H1 (cell line): ENCODE measurements at regions not wholly inside any gene's neighbourhood (a gene's known extent, or its start where the extent isn't known, plus 50 kb on each side); places are given as distances from the start of the nearest gene placed in this dataset.

Experiments
- CTCF ChIA-PET: fragments of 300-600 bp; sonication (Branson Sonifier 250); formaldehyde crosslinking; loops from one replicate; lab custom pipeline; 2021; ENCODE audit not compliant: partially characterized antibody; lab: Charles Lee
- POLR2A ChIA-PET: fragments of 300-600 bp; sonication (Branson Sonifier 250); formaldehyde crosslinking; loops from one replicate; lab custom pipeline; 2021; ENCODE audit warnings: inconsistent platforms; ENCODE audit not compliant: partially characterized antibody; lab: Charles Lee
- DNase-seq, 2 experiments: peaks; one replicate each; pipeline versions ENCODE4 v3.0.0 to v3.0.0-alpha.2; 2010 to 2022; ENCODE audit warnings: low spot score in 2 of 2, low read depth in 1 of 2, mixed read lengths in 1 of 2
- FAIRE-seq: peaks from 2 replicates; lab custom pipeline; 2011; peaks lifted over from hg19 to GRCh38; lab: Jason Lieb, UNC
- H2AFZ ChIP-seq: 2 replicates; pipeline ENCODE4 v1.8.1; 2012; ENCODE audit warnings: low read length, inconsistent platforms
- H2AK5ac ChIP-seq: 2 replicates; pipeline ENCODE4 v1.6.1; 2013; ENCODE audit warnings: low read depth, low read length
- H2BK120ac ChIP-seq: replicated peaks from 2 replicates; pipeline ENCODE3; 2013; ENCODE audit warnings: low read depth, low read length, inconsistent platforms
- H2BK12ac ChIP-seq: 2 replicates; pipeline ENCODE4 v1.6.1; 2013; ENCODE audit warnings: low read depth, low read length
- H2BK15ac ChIP-seq: 2 replicates; pipeline ENCODE4 v1.6.1; 2013; ENCODE audit warnings: low read length
- H2BK20ac ChIP-seq: 2 replicates; pipeline ENCODE4 v1.6.1; 2013; ENCODE audit warnings: low read length
- H2BK5ac ChIP-seq: 2 replicates; pipeline ENCODE4 v1.6.1; 2013; ENCODE audit warnings: low read depth, low read length
- H3K14ac ChIP-seq: 2 replicates; pipeline ENCODE4 v1.6.1; 2013; ENCODE audit warnings: inconsistent platforms; ENCODE audit not compliant: insufficient read length
- H3K18ac ChIP-seq: 2 replicates; pipeline ENCODE4 v1.6.1; 2013; ENCODE audit warnings: low read length; ENCODE audit errors: extremely low read depth
- H3K23ac ChIP-seq: 2 replicates; pipeline ENCODE4 v1.6.1; 2013; ENCODE audit warnings: inconsistent platforms; ENCODE audit not compliant: insufficient read length
- H3K23me2 ChIP-seq: 2 replicates; pipeline ENCODE4 v1.6.1; 2013; ENCODE audit warnings: low read depth, low read length
- H3K27ac ChIP-seq: 2 replicates; pipeline ENCODE4 v1.6.1; 2011; ENCODE audit warnings: low read depth, low read length, inconsistent platforms
- H3K27me3 ChIP-seq, 4 experiments: replicated peaks in 1 of 4; 1 replicate in 1 of 4; 2 replicates in 3 of 4; pipeline versions ENCODE4 v1.6.1 to v1.8.1; 2011 to 2013; ENCODE audit warnings: low read length in 3 of 4, mild to moderate bottlenecking in 3 of 4, inconsistent platforms in 2 of 4, mixed read lengths in 2 of 4, moderate library complexity in 1 of 4; ENCODE audit not compliant: control insufficient read depth in 3 of 4, insufficient read depth in 3 of 4; ENCODE audit errors: extremely low read depth in 1 of 4
- H3K36me3 ChIP-seq, 4 experiments: 2 replicates each; pipeline versions ENCODE4 v1.6.1 to v1.8.1; 2011 to 2013; ENCODE audit warnings: mild to moderate bottlenecking in 4 of 4, low read length in 3 of 4, moderate library complexity in 2 of 4, control low read depth in 1 of 4, inconsistent platforms in 1 of 4; ENCODE audit not compliant: insufficient read depth in 4 of 4, control insufficient read depth in 2 of 4
- H3K4ac ChIP-seq: replicated peaks from 2 replicates; pipeline ENCODE3; 2013; ENCODE audit warnings: low read length, low read depth, mixed read lengths, inconsistent platforms; ENCODE audit not compliant: insufficient read length
- H3K4me1 ChIP-seq, 4 experiments: replicated peaks in 1 of 4; 1 replicate in 1 of 4; 2 replicates in 3 of 4; pipeline versions ENCODE4 v1.6.1 to v1.8.1; 2011 to 2013; ENCODE audit warnings: low read length in 3 of 4, inconsistent platforms in 2 of 4, mixed read lengths in 1 of 4; ENCODE audit not compliant: insufficient read depth in 4 of 4, control insufficient read depth in 3 of 4
- H3K4me2 ChIP-seq, 2 experiments: 2 replicates each; pipeline versions ENCODE4 v1.6.1 to v1.8.1; 2011 to 2013; ENCODE audit warnings: low read depth in 2 of 2, low read length in 2 of 2, control low read depth in 1 of 2, inconsistent platforms in 1 of 2, mild to moderate bottlenecking in 1 of 2; ENCODE audit not compliant: insufficient read depth in 1 of 2
- H3K4me3 ChIP-seq, 4 experiments: fragments of 200-600, 300-600 bp in 1 of 4; sonication (generic), shearing (Covaris generic), sonication (Bioruptor Twin) in 1 of 4; 2 replicates each; pipeline versions ENCODE4 v1.5.1 to v1.8.1; 2011 to 2016; ENCODE audit warnings: low read length in 4 of 4, low read depth in 3 of 4, control low read depth in 2 of 4, inconsistent platforms in 2 of 4, mild to moderate bottlenecking in 2 of 4, mixed read lengths in 1 of 4, moderate library complexity in 1 of 4; ENCODE audit not compliant: insufficient read depth in 2 of 4; ENCODE audit errors: extremely low read depth in 1 of 4
- H3K56ac ChIP-seq: replicated peaks from 2 replicates; pipeline ENCODE3; 2013; ENCODE audit warnings: low read depth, mild to moderate bottlenecking, mixed read lengths, low read length, inconsistent platforms; ENCODE audit not compliant: insufficient read length
- H3K79me1 ChIP-seq: 2 replicates; pipeline ENCODE4 v1.6.1; 2013; ENCODE audit warnings: low read depth, low read length, control low read depth
- H3K79me2 ChIP-seq, 2 experiments: 2 replicates each; pipeline versions ENCODE4 v1.6.1 to v1.8.1; 2012 to 2013; ENCODE audit warnings: low read length in 2 of 2, mild to moderate bottlenecking in 2 of 2, inconsistent platforms in 1 of 2; ENCODE audit not compliant: insufficient read depth in 2 of 2, control insufficient read depth in 1 of 2
- H3K9ac ChIP-seq, 4 experiments: replicated peaks in 1 of 4; 1 replicate in 1 of 4; 2 replicates in 3 of 4; pipeline versions ENCODE4 v1.6.1 to v1.8.1; 2011 to 2013; ENCODE audit warnings: low read depth in 3 of 4, low read length in 3 of 4, control low read depth in 2 of 4, mild to moderate bottlenecking in 2 of 4, moderate library complexity in 2 of 4, inconsistent platforms in 1 of 4; ENCODE audit errors: extremely low read depth in 1 of 4
- H3K9me3 ChIP-seq, 2 experiments: 2 replicates each; pipeline versions ENCODE4 v1.6.1 to v1.8.1; 2012 to 2013; ENCODE audit warnings: mild to moderate bottlenecking in 2 of 2, moderate library complexity in 2 of 2, control low read depth in 1 of 2, inconsistent platforms in 1 of 2, low read depth in 1 of 2, low read length in 1 of 2, mixed read lengths in 1 of 2; ENCODE audit not compliant: insufficient read depth in 2 of 2
- H4K20me1 ChIP-seq, 2 experiments: replicated peaks in 1 of 2; 2 replicates each; pipeline versions ENCODE3 to v1.8.1; 2011 to 2013; ENCODE audit warnings: inconsistent platforms in 2 of 2, low read length in 2 of 2, mild to moderate bottlenecking in 1 of 2; ENCODE audit not compliant: insufficient read depth in 2 of 2, control insufficient read depth in 1 of 2
- H4K5ac ChIP-seq: 2 replicates; pipeline ENCODE4 v1.6.1; 2013; ENCODE audit warnings: low read length, low read depth, mixed read lengths, inconsistent platforms; ENCODE audit not compliant: insufficient read length
- H4K8ac ChIP-seq: 2 replicates; pipeline ENCODE4 v1.8.0; 2013; ENCODE audit warnings: mild to moderate bottlenecking, moderate library complexity, low read length, inconsistent platforms; ENCODE audit not compliant: insufficient read depth; ENCODE audit errors: extremely low read depth
- H4K91ac ChIP-seq: replicated peaks from 2 replicates; pipeline ENCODE3; 2013; ENCODE audit warnings: low read length, mixed read lengths, inconsistent platforms; ENCODE audit not compliant: insufficient read length
- ASH2L ChIP-seq: fragments of 200-600, 300-600 bp; sonication (generic); IDR thresholded peaks from one replicate; pipeline ENCODE4 v1.7.1; 2017; ENCODE audit warnings: low read length
- CTBP2 ChIP-seq: IDR thresholded peaks from 2 replicates; pipeline ENCODE4 v1.7.0; 2011; ENCODE audit warnings: borderline replicate concordance, mild to moderate bottlenecking, moderate library complexity, mixed read lengths, low read length; ENCODE audit not compliant: insufficient read depth, insufficient read length
- POLR2A ChIP-seq, 2 experiments: IDR thresholded peaks; 1 replicate in 1 of 2; 2 replicates in 1 of 2; pipeline ENCODE4 v1.6.1; 2011; ENCODE audit warnings: low read depth in 2 of 2, low read length in 2 of 2, mild to moderate bottlenecking in 2 of 2; ENCODE audit errors: control extremely low read depth in 1 of 2
- SAP30 ChIP-seq: fragments of 300-600 bp; sonication (generic); IDR thresholded peaks from 2 replicates; pipeline ENCODE4 v1.7.1; 2012; ENCODE audit warnings: low read length, moderate library complexity, mild to moderate bottlenecking, inconsistent platforms; ENCODE audit not compliant: insufficient read depth, insufficient replicate concordance
- WGBS, 2 experiments: shearing (Covaris generic) in 1 of 2; methylation state at CpG; one replicate each; pipeline versions ENCODE4 v1.1.6 to v1.1.7; 2013 to 2015; ENCODE audit warnings: low lambda C conversion rate in 2 of 2, mixed read lengths in 2 of 2, inconsistent platforms in 1 of 2, low coverage in 1 of 2, missing lambda C conversion rate in 1 of 2; ENCODE audit not compliant: insufficient replicate concordance in 2 of 2, insufficient coverage in 1 of 2, insufficient read length in 1 of 2; ENCODE audit errors: extremely low coverage in 1 of 2, missing lambda C conversion rate in 1 of 2; 5-methylcytosine and 5-hydroxymethylcytosine counted together

GRCh38 chr4:96983830-96984229, 1143.9 kb downstream of the PDHA2 start:
- Histone ChIP-seq H3K9me3 (no peaks in the 10 kb centered on the region; a peak in 1 of 4 replicates), H3K23ac (no peak overlapping the region), H3K36me3 (no peaks in the 10 kb centered on the region), H3K79me1 (no peaks in the 10 kb centered on the region), H2BK120ac (no peak overlapping the region), H4K5ac (no peak overlapping the region), H3K23me2 (no peaks in the 10 kb centered on the region), H3K4ac (no peak overlapping the region), H3K27me3 (no peaks in the 10 kb centered on the region), H2BK20ac (no peak overlapping the region), H3K4me2 (no peak overlapping the region), H4K91ac (no peak overlapping the region), H3K4me3 (no peak overlapping the region), H3K56ac (no peak overlapping the region), H3K4me1 (no peaks in the 10 kb centered on the region), H3K79me2 (no peaks in the 10 kb centered on the region), H3K14ac (no peak overlapping the region), H3K9ac (no peak overlapping the region), H2BK15ac (no peak overlapping the region), H3K27ac (no peak overlapping the region), H4K8ac (no peak overlapping the region), H2AK5ac (no peak overlapping the region), H2BK12ac (no peak overlapping the region), H3K18ac (no peak overlapping the region), H4K20me1 (no peaks in the 10 kb centered on the region), H2BK5ac (no peak overlapping the region), H2AFZ (no peak overlapping the region)
- FAIRE-seq (no peak), DNase-seq (no peak)
- TF ChIP-seq CTBP2 (no peak), SAP30 (no peak), ASH2L (no peak), POLR2A (IDR thresholded peaks at IDR 0.05; ENCODE audit: control extremely low read depth in 1 of 2, low read depth in 2 of 2, low read length in 2 of 2) (no peak)
- POLR2A ChIA-PET, result no interaction called here
- CTCF ChIA-PET, result no interaction called here
- 76% methylated on average over 1 of the region's 1 CpG; no CpG with 5 or more reads in 1 of the 2 experiments for WGBS, 2 experiments
